BLaER1 treated with 17β-estradiol and CSF1 and Interleukin-3, amounts not matched to agents 10 nM and 100 nM (cell line): ENCODE measurements at regions not wholly inside any gene's neighbourhood (a gene's known extent, or its start where the extent isn't known, plus 50 kb on each side); places are given as distances from the start of the nearest gene placed in this dataset.
"Not testable (repeated sequence)": the region's sequence is repeated elsewhere in the genome, so short reads cannot be mapped to it uniquely, and the experiment has no call there.

Source experiments
- H3K27ac ChIP-seq, 11 experiments: shearing (Covaris generic); formaldehyde crosslinking; 2 replicates each; pipeline ENCODE4 v1.8.1; 2022
- H3K27me3 ChIP-seq, 11 experiments: shearing (Covaris generic); formaldehyde crosslinking; 2 replicates each; pipeline ENCODE4 v1.8.1; 2022
- H3K36me3 ChIP-seq, 11 experiments: shearing (Covaris generic); formaldehyde crosslinking; 2 replicates each; pipeline ENCODE4 v1.8.1; 2022
- H3K4me1 ChIP-seq, 10 experiments: shearing (Covaris generic); formaldehyde crosslinking; 2 replicates each; pipeline ENCODE4 v1.8.1; 2022
- H3K4me2 ChIP-seq, 11 experiments: shearing (Covaris generic); formaldehyde crosslinking; 2 replicates each; pipeline ENCODE4 v1.8.1; 2022
- H3K4me3 ChIP-seq, 10 experiments: shearing (Covaris generic); formaldehyde crosslinking; 2 replicates each; pipeline ENCODE4 v1.8.1; 2022
- H3K9ac ChIP-seq, 11 experiments: shearing (Covaris generic); formaldehyde crosslinking; 2 replicates each; pipeline ENCODE4 v1.8.1; 2022
- H3K9me3 ChIP-seq, 11 experiments: shearing (Covaris generic); formaldehyde crosslinking; replicated peaks in 1 of 11; 2 replicates each; pipeline ENCODE4 v1.8.1; 2022
- H4K20me1 ChIP-seq, 11 experiments: shearing (Covaris generic); formaldehyde crosslinking; 2 replicates each; pipeline ENCODE4 v1.8.1; 2022

GRCh38 chr9:66738418-66738817 is 162.1 kb upstream of the ZNF658 start:
- H4K20me1 ChIP-seq, H3K36me3 ChIP-seq, H3K9ac ChIP-seq: not testable (repeated sequence)

GRCh38 chr9:66740136-66740535 is 160.4 kb upstream of the ZNF658 start:
- H3K4me3 ChIP-seq, H3K27ac ChIP-seq, H3K4me1 ChIP-seq, H4K20me1 ChIP-seq, H3K36me3 ChIP-seq, H3K9ac ChIP-seq, H3K27me3 ChIP-seq, H3K9me3 ChIP-seq, H3K4me2 ChIP-seq: not testable (repeated sequence)

More at GRCh38 chr9:66738418-66738817, 162.1 kb upstream of the ZNF658 start:
- H3K27ac ChIP-seq, H3K9me3 ChIP-seq, H3K4me2 ChIP-seq, H3K4me3 ChIP-seq, H3K4me1 ChIP-seq, H3K27me3 ChIP-seq: not testable (repeated sequence)

GRCh38 chr9:66745846-66746245 is 154.7 kb upstream of the ZNF658 start:
- not testable (repeated sequence) for H3K4me2 ChIP-seq, H3K9me3 ChIP-seq, H3K9ac ChIP-seq, H3K4me1 ChIP-seq, H3K27ac ChIP-seq, H3K36me3 ChIP-seq, H3K27me3 ChIP-seq, H3K4me3 ChIP-seq, H4K20me1 ChIP-seq

- not testable (repeated sequence) for H3K9me3 ChIP-seq, H3K27me3 ChIP-seq, H3K4me3 ChIP-seq, H3K27ac ChIP-seq, H3K4me1 ChIP-seq, H3K36me3 ChIP-seq, H4K20me1 ChIP-seq, H3K9ac ChIP-seq, H3K4me2 ChIP-seq
Measured at GRCh38 chr9:66752324-66752923, 148.1 kb upstream of the ZNF658 start.

GRCh38 chr9:66759825-66760492 is 140.6 kb upstream of the ZNF658 start:
- H3K36me3 ChIP-seq, H4K20me1 ChIP-seq, H3K9me3 ChIP-seq, H3K4me1 ChIP-seq, H3K4me3 ChIP-seq, H3K27me3 ChIP-seq, H3K27ac ChIP-seq, H3K4me2 ChIP-seq, H3K9ac ChIP-seq: not testable (repeated sequence)

GRCh38 chr9:66764799-66765493 is 135.6 kb upstream of the ZNF658 start:
- not testable (repeated sequence) for H3K9me3 ChIP-seq, H4K20me1 ChIP-seq, H3K4me1 ChIP-seq, H3K9ac ChIP-seq, H3K27me3 ChIP-seq, H3K27ac ChIP-seq, H3K4me3 ChIP-seq, H3K36me3 ChIP-seq, H3K4me2 ChIP-seq

GRCh38 chr9:66765531-66765930 is 135.0 kb upstream of the ZNF658 start:
- not testable (repeated sequence) for H3K9me3 ChIP-seq, H3K4me3 ChIP-seq, H3K36me3 ChIP-seq, H3K4me1 ChIP-seq, H3K9ac ChIP-seq, H3K27ac ChIP-seq, H4K20me1 ChIP-seq, H3K27me3 ChIP-seq, H3K4me2 ChIP-seq

GRCh38 chr9:66771504-66771903 is 129.0 kb upstream of the ZNF658 start:
- not testable (repeated sequence) for H3K4me1 ChIP-seq, H3K4me3 ChIP-seq, H3K9ac ChIP-seq, H3K36me3 ChIP-seq, H3K9me3 ChIP-seq, H3K4me2 ChIP-seq, H3K27me3 ChIP-seq, H3K27ac ChIP-seq, H4K20me1 ChIP-seq

GRCh38 chr9:66774618-66775017 is 125.9 kb upstream of the ZNF658 start:
- H4K20me1 ChIP-seq, H3K36me3 ChIP-seq, H3K4me2 ChIP-seq, H3K27me3 ChIP-seq, H3K9ac ChIP-seq, H3K27ac ChIP-seq, H3K4me1 ChIP-seq, H3K4me3 ChIP-seq, H3K9me3 ChIP-seq: not testable (repeated sequence)

GRCh38 chr9:66779944-66780661 is 120.4 kb upstream of the ZNF658 start:
- H3K4me1 ChIP-seq, result peaks cover 0 to 21% (median 0%) of the 10 kb centered on the region in 10 experiments; a peak in 5 of 20 replicates
- H3K9ac ChIP-seq, H3K4me3 ChIP-seq, H3K9me3 ChIP-seq, H3K27me3 ChIP-seq, H3K4me2 ChIP-seq, H3K36me3 ChIP-seq, H4K20me1 ChIP-seq, H3K27ac ChIP-seq: not testable (repeated sequence)

GRCh38 chr9:66781240-66781639 is 119.3 kb upstream of the ZNF658 start:
- not testable (repeated sequence) for H4K20me1 ChIP-seq, H3K9ac ChIP-seq, H3K27me3 ChIP-seq, H3K36me3 ChIP-seq, H3K4me2 ChIP-seq, H3K9me3 ChIP-seq, H3K4me3 ChIP-seq
- Histone ChIP-seq H3K27ac (0 out of 22 replicates have a peak overlapping the region, but pooled peaks of 1 of the 11 experiments have one; percentile 46), H3K4me1 (peaks cover 0 to 21% (median 0%) of the 10 kb centered on the region in 10 experiments; a peak in 5 of 20 replicates)

GRCh38 chr9:66782010-66782409 is 118.5 kb upstream of the ZNF658 start:
- not testable (repeated sequence) for H3K9me3 ChIP-seq, H3K9ac ChIP-seq, H3K4me2 ChIP-seq, H4K20me1 ChIP-seq, H3K4me3 ChIP-seq, H3K36me3 ChIP-seq, H3K27me3 ChIP-seq
- Histone ChIP-seq H3K27ac (0 out of 22 replicates have a peak overlapping the region, but pooled peaks of 1 of the 11 experiments have one; percentile 46), H3K4me1 (peaks cover 0 to 21% (median 0%) of the 10 kb centered on the region in 10 experiments; a peak in 5 of 20 replicates)

GRCh38 chr9:66785603-66786002 is 114.9 kb upstream of the ZNF658 start:
- H3K9ac ChIP-seq, H3K4me3 ChIP-seq, H3K27me3 ChIP-seq, H3K27ac ChIP-seq, H3K4me2 ChIP-seq, H3K9me3 ChIP-seq, H4K20me1 ChIP-seq, H3K36me3 ChIP-seq: not testable (repeated sequence)
- H3K4me1 ChIP-seq, result peaks cover 0 to 19% (median 0%) of the 10 kb centered on the region in 10 experiments; a peak in 5 of 20 replicates
